ENCODE measurements at regions not wholly inside any gene's neighbourhood (a gene's known extent, or its start where the extent isn't known, plus 50 kb on each side); places are given as distances from the start of the nearest gene placed in this dataset.

- no peak for TF ChIP-seq POLR2A (IDR thresholded peaks at IDR 0.05; ENCODE audit: low read length)
- no peak for TF ChIP-seq GATA1 (IDR thresholded peaks at IDR 0.05; ENCODE audit: low read depth, low read length)
These were observed 218.3 kb upstream of the CNTN1 start for GRCh38 chr12:40473962-40474361.
